D341Med (cell line): ENCODE measurements at regions not wholly inside any gene's neighbourhood (a gene's known extent, or its start where the extent isn't known, plus 50 kb on each side); places are given as distances from the start of the nearest gene placed in this dataset.

Experiments
- DNase-seq: peaks from one replicate; pipeline ENCODE4 v3.0.0; 2012; ENCODE audit warnings: low spot score

DNA sequence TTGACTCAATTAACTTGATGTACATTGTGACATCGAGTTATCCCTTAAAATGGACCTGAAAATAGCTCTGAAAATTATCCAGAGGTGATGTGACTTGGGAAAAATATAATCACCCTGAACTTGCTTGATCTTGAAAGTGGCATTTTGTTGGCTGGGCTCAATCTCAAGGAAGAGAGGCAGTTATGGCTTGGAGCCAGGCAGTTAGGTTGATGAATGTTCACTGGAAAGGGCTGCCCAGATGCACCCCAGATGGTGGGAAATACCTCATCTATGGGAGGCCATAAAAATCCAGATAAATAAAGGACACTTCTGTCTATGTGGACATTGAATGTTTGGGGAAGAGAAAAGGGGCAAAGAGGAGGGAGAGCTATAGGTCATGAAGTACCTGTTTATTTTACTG is 55.7 kb upstream of the OR5AN1 start:
- no peak for DNase-seq

GRCh38 chr11:59295435-59295834 is 63.3 kb upstream of the OR5AN1 start:
- no peak for DNase-seq

DNA sequence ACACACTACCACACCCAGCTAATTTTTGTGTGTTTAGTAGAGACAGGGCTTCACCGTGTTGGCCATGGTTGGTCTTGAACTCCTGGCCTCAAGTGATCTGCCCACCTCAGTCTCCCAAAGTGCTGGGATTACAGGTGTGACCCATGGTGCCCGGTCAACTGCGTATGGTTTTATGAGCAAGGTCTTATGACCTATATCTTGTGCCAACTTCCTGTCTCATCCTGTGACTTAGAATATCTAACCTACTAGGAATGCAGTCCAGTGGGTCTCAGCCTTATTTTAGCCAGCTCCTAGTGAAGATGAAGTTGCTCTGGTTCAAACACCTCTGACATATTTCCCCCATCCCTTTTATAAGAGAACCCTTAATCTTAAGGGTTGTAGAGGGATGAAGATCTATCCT is 66.1 kb upstream of the OR5AN1 start:
- DNase-seq: no peak

- no peak for DNase-seq
Observed at GRCh38 chr11:59291228-59291627, 67.5 kb upstream of the OR5AN1 start.

- DNase-seq: no peak
Observed at GRCh38 chr11:59289356-59290181, 69.1 kb upstream of the OR5AN1 start.

GRCh38 chr11:59285716-59286260 is 72.9 kb upstream of the OR5AN1 start:
- no peak for DNase-seq

- DNase-seq: no peak
Observed at GRCh38 chr11:59284773-59285129, 72.0 kb upstream of the MPEG1 start.

GRCh38 chr11:59283825-59284772 is 71.4 kb upstream of the MPEG1 start:
- peak; percentile 56 for DNase-seq

GRCh38 chr11:59283311-59283710 is 70.6 kb upstream of the MPEG1 start:
- DNase-seq: no peak

DNA sequence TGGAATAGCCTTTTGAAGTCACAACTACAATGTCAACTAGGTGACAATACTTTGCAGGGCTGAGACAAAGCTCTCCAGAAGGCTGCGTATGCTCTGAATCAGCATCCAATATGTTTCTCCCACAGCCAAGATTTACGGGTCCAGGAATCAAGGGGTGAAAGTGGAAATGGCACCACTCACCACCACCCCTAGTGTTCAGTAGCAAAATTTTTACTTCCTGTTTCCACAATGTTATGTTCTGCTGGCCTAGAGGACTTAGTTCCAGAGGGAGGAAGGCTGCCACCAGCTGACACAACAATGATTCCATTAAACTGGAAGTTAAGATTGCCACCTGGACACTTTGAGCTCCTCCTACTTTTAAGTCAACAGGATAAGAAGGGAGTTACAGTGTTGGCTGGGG is 68.5 kb upstream of the MPEG1 start:
- no peak for DNase-seq

DNA sequence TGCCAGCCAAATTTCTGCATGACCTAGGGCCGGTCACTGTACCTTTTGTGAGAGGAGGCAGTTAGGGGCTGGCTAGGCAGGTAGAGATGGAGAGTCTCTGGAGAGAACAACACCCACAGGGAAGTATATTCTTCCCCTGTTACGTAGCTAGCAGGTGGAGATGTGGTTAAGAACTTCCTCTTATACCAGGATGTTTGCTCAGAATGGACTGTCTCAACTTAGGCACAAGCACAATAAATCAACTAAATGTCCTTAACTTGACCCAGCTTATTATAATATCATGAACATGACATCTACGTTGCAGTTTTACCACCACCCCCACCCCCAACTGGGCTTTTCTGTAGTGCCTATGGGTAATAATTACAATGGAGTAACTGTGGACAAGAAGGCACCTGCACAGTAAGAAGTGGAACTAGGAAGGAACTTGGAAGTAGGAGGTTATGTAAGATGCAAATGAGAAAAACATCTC is 60.7 kb upstream of the MPEG1 start:
- no peak for DNase-seq

DNA sequence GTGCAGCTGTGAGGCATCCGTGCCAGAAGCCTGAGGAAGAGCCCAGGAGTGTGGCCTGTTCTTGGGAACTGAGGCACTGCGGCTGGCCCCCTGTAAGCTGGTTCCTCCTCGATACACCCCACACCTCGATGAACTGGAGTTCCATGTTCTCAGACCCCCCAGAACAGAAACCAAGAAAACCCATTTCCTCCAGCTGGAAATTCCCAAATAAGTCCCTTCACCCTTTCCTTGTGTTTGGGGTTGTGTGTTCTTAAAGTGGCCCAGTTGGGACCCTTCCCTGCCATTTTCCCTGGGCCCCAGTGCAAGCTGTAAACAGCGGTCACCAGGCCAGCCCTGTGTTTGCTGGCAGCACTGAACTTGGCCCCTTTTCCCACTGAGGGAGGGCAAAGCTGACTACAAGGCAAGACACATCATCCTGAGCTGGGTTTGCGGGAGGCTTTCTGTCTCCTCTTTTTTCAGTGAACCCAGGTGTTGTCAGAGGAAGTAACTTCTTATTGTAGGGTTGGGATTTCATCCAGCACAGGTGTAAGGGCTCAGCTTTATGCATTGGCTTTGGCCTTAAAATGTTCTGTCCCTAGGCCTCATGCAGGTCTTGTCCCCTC is 60.1 kb upstream of the MPEG1 start:
- DNase-seq: no peak

DNA sequence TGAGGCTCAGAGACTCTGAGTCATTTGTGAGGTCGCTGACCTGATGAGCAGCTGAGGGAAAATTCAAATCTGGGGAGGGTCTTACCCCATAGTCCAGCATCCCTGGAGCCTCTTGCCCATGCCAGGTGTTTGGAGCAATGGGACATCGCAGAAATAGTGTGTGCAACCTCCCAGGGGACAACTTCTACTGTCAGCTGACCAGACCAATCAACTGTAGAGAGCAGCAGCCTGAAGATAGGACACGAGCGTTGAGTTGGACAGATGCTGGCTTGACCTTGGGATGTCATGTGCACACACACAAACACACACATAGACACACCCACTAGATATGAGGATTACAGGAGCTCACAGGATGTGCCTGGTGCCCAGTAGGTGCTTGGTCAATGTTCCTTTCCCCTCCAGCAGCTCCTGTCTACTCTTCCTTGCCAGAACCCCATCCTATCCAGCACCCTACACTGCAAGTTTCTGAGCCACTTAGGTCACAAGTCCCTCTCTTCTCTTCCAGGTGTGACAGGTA is 59.1 kb upstream of the MPEG1 start:
- no peak for DNase-seq

- DNase-seq: no peak
Observed at GRCh38 chr11:59271247-59271755, 58.6 kb upstream of the MPEG1 start.

DNA sequence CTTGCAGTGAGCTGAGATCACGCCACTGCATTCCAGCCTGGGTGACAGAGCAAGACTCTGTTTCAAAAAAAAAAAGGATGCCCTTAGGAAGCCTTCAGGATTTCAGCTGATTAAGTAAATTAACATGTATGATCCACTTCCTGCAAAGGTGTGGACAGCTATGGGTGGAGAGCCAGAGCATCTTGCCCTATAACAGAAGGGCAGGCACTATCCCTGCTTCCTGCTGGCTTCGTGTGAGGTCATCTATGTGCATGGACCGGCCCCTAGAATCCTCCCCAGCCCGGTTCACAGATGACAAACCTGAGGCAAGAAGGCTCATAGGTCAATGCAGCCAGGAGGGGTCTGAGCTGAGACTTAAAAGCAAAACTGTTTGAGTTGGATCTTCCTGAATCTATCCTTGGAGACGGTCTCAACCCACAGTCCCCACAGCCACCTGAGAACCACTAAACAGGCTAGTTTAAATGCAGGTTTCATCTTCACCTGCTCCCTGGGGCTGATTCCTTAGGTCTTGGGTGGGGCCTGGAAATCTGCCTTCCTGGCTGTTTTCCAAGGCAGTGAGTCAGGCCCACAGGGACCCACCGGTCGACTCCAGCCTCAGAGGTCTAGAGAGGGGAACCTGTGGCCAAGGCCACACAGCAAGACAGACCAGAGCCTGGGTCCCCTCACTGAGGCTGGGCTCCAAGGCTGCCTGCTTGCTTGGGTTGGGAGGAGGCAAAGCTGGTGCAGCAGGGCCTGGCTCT is 55.2 kb upstream of the MPEG1 start:
- no peak for DNase-seq

DNA sequence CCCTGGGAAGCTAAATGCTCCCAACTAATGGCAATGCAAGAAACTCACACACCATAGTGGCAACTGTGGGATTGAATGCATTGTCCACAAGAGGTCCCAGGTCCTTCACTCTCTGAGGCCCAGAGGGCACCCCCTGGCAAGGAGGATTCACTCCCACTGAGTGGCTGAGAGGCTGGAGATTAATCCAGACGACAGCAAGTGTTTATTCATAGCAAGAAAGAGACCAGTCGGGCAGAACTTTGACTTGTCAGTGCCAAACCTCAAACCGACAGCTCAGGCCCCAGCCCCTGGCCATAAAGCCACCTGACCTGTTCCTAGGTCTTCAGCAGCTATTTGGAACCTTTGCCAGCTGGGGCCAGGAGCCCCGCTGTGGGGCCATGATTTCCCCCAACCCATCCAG is 54.5 kb upstream of the MPEG1 start:
- DNase-seq: no peak

DNA sequence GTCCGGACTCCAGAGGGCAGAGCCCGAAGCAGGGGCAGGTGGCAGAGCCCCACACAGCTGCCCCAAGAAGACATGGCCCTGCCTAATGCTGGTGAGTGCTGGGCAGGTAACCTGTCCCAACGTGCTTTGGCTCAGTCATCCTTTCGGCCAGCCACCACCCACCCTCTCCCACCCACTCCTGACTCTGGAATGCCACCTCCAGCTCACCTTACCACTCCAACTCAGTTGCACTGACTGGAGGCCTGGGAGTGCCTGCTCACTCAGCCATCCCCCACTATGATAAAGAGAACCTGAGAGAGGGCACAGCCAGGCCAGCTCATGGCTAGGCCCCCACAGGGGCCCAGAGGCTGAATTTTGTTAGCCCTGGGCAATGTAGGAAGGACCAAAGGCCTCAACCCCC is 53.8 kb upstream of the MPEG1 start:
- no peak for DNase-seq

DNA sequence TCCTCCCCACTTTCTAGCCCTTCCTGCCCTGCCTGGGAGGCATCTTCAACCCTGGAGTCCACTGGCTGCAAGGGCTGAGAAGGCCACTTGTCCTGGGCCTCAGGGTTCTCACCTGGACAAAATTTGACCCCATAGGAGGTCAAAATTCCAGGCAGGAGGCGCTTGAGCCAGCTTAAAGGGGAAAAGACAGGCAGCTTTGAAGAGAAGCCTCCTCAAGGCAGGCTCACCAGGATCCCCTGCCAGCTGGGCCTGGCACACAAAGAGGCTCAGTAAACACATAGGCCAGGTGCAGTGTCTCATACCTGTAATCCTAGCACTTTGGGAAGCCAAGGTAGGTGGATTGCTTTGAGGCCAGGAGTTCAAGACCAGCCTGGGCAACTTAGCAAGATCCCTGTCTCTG is 53.0 kb upstream of the MPEG1 start:
- no peak for DNase-seq

GRCh38 chr11:59264736-59265135 is 52.0 kb upstream of the MPEG1 start:
- DNase-seq: no peak

DNA sequence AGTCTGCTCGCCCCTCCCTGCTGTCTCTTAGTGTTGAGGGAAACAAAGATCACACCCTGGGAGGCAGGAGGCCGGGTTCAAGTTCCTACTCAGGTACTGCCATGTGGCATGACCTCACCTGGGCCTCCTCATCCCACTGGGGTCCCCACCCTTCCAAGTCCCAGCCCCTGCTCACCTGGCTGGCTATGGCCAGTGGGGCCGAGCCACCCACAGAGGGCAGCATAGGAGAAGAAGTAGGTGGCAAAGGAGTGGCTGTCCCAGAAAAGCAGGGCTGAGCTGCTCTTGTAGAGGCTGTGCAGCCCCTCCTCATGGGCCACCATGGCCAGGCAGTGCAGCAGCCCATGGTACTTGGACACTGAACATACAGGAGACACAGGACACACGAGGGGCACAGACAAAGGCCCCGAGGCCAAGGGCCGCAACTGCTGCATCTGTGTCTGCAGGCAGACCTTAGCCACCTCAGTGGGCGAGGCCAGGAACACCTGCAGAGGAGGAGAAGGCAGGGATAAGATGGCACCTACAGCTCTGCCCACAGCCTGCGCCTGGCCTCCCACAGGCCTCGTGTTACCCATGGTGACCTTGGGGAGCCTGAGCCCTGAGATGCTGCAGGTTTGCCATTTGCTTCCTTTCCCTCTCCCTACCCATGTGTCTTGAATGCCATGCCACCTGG is 50.6 kb upstream of the MPEG1 start:
- peak; percentile 50 for DNase-seq
